Erythroblast (primary cell): ENCODE measurements at regions not wholly inside any gene's neighbourhood (a gene's known extent, or its start where the extent isn't known, plus 50 kb on each side); places are given as distances from the start of the nearest gene placed in this dataset.

ENCODE experiments used
- DNase-seq, 2 experiments: peaks; one replicate each; lab custom pipeline; 2025; lab: John Stamatoyannopoulos, UW
- GATA1 ChIP-seq: IDR thresholded peaks from 2 replicates; pipeline ENCODE4 v1.6.1; 2011; ENCODE audit warnings: low read depth, mild to moderate bottlenecking, control low read depth, low read length, moderate library complexity
- POLR2A ChIP-seq: IDR thresholded peaks from 2 replicates; pipeline ENCODE4 v1.6.1; 2011; ENCODE audit warnings: mild to moderate bottlenecking, low read length

DNA sequence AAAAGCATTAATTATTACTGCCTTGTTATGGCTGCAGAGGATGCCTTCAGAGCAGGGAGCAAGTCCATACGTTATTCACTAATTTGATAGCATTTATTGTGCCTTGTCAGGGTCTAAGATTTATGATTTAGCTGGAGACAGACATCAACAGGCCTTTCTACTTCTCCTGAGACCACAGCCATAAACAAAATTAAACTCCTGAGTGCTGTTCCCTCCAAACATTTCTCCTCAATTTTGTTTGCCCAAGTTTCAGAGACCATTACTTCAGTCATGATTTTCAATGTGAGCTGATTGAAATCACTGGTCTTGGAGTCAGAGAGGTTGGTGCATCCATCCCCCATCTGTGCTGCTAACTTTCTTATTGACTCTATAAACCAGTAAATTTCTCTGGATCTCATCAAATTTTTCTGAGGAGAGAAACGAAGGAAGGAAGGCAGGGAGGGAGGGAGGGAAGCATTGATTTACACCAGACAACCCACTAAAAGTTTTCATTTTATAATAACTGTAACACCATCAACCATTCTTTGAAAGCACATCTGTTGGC, 423.6 kb upstream of the CDH11 start:
- DNase-seq: no peak
- TF ChIP-seq GATA1: no peak

DNA sequence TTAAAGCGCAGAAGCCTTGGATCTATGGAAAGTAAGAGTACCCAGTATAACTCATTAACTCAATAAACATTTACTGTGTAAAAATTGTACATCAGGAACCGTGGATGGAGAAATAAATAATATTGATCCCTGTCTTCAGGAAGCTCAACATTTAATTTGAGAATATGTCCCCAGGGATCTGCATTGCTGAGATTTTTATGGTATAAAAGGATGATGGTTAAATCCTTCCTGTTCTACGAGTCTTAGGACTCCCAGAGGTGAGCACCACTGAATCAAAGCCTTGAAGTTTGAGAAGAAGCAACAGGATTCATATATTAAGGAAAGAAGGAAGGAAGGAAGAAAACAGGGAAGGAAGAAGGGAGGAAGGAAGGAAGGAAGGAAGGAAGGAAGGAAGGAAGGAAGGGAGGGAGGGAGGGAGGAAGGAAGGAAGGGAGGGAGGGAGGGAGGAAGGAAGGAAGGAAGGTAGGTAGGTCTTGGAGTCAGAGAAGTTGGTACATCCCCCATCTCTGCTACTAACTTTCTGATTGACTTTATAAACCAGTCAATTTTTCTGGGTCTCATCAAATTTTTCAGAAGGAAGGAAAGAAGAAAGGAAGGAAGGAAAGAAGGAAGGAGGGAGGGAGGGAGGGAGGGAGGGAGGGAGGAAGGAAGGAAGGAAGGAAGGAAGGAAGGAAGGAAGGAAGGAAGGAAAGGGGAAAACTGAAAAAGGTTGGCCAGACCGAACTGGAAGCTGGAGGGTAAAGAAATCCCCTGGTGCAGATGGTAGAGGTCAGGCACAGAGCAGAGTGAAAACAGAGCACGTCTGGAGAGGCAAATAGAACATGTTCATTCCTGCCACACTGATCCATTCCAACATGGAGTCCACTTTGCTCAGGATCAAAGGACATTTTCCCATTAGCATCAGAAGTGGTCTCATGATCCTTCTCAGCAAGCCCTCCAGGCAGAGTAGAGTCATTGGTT, 422.2 kb upstream of the CDH11 start:
- TF ChIP-seq GATA1: no peak
- TF ChIP-seq POLR2A: no peak
- DNase-seq: no peak

DNA sequence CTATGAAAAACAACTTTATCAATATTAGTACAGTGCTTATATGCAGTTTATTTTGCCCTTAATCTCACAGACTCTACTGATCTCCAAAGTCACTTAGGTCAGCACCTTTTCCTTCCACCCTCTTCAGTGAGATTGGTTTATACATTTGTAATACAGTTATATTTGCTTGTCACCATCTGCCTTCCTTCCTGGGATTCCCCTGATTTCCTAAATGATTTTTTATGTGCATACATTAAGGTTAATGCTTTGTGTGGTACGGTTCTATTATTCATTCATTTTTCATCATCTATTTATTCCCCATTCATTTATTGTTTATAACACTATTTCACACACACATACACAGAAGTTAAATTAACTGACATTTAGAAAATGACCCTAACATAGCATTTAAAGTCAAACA, 419.8 kb upstream of the CDH11 start:
- DNase-seq: no peak
- TF ChIP-seq GATA1: no peak
- TF ChIP-seq POLR2A: no peak

DNA sequence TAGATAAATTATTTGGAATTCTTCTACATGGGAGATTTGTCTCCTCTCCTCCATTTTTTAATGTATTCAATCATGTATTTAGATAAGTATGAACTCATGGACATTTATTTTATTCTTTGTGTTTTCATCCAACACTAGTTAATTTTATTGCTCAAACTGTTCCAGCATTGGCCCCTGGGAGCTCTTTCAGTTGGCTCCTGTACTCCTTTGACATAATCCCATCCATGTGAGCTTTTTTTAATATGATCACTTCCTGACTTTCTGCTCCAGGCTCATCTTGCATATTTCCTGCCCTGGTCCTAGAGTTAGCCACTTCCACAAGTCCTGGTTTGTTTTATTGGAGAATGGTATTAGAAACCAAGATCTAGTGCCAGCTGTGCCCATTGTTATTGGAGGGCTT, 419.0 kb upstream of the CDH11 start:
- TF ChIP-seq GATA1: no peak
- TF ChIP-seq POLR2A: no peak
- no peak for DNase-seq

DNA sequence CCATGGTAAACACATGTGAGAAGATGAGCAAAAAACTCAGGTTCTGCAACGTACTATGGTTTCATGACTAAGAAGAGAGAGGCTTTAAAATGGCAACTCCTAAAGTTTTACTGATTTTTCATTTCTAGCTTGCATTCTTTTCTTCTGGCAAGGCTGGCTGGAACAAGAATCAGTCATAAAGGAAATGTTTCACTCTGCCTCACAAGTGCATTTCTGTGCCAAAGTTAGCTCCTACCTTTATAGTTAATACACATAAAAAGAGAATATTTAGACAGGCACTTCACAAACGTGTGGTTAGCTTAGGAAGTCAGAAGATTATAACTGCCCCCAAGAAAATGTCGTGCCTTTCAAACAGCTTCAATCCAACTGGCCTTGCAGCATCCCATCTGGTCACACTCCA, 417.1 kb upstream of the CDH11 start:
- TF ChIP-seq GATA1 (no peak), POLR2A (no peak)
- DNase-seq: no peak

DNA sequence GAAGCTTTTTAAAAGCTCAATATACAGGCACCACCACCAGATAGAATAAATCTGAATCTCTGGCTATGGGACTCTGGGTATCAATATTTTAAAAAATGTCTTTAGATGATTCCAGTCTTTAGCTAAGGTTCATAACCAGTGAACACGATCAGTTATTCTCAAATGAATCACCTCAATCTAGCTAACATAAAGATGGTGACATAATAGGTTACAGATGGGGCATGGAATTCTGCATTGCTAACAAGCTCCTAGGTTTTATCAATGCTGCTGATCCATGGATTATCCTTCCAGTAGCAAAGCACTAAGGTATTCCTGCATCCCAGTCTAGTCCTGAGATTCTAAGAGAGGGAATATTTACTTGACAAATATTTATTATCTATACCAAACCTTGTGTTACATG, 415.5 kb upstream of the CDH11 start:
- no peak for TF ChIP-seq GATA1
- no peak for DNase-seq

DNA sequence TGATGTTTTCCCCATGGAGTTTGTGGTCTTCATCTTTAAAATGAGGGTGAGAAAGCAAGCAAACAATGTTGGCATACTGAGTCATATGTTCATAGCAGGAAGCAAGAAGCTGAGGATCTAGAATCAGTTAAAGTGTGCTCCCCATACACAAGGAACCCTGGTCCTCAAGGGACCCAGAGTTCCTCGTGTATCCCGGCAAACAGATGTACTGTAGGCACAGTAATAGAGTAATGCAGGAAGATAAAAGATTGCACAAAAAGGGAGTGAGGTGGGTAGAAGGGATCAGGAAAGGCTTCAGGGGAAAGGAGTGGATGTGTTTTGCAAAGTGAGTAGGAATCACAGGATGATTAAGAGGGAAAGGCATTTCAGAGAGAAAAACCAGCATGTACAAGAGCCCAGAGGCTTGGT, 412.3 kb upstream of the CDH11 start:
- DNase-seq: no peak
- TF ChIP-seq POLR2A (no peak), GATA1 (no peak)

DNA sequence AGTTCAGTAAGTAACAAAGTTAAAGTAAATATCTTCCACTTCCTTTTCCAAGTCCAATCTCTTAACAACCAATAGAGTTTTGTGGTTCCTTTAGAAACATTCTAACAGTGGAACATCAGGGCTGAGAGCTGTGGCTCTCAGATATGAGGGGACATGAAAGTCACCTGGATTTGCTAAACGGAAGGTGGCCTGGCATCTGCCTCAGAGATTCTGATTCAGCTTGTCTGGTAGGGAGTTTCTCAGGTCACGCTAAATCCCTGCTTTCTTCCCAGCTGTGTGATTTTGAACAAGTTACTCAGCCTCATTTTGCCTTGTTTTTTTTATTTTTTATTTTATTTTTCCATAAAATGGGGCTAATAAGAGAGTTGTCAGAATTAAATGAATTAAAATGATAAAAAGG, 411.0 kb upstream of the CDH11 start:
- TF ChIP-seq GATA1: no peak
- TF ChIP-seq POLR2A: no peak
- no peak for DNase-seq

DNA sequence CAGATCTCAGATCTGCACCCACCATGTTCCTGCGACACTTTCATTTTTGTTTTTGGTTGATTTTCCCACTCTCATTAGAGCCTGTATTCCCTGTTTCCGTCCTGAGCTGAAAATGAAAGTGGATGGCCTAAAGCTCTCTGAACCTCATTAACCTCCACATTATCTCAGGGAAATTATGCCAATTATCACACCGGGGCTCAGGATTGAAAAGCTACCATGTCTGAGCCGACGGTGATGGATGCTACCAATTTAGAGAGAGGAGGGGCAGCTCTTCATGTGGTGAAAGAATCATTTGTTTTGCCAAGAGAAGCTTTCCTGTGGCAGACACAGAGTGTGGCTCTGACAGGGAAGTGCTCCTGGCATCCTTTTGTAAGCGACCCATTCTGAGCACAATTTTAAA, 410.4 kb upstream of the CDH11 start:
- no peak for DNase-seq
- no peak for TF ChIP-seq GATA1
- TF ChIP-seq POLR2A: no peak

DNA sequence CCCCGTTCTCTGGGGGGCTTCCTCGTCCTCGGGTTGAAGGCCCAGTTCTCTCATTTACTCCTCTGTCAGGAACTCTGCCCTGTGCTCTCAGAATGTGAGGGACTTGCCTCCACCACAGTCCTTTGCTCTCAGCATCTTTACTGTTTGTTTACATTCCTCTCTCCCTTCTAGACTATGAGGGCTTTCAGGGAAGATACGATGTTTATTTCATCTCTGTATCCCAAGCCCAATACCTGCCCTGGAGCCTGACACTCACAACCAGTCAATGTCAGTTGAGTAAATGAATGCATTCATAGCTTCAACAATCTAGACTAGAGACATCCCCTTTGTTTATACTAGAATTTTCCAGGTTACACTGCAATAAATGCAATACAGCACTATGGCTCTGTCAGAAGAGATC, 409.6 kb upstream of the CDH11 start:
- TF ChIP-seq POLR2A (no peak), GATA1 (no peak)
- no peak for DNase-seq

DNA sequence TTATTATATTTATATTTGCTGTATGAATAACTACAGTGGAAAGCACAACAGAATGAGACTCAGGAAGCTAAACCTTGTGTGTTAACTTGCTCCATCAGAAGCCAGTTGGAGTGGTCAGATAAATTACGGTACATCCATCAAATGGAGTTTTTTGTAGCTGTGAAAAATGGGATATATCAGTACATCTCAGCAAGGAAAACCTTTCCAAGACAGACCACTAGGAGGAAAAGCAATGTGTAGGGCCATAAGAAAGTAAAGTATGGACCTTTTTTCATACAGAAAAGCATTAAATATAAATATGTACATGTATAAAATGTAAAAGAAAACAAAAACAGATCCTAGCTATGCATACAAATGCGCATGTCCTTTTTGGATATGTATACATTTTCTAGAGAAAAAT, 403.8 kb upstream of the CDH11 start:
- no peak for TF ChIP-seq POLR2A
- TF ChIP-seq GATA1: no peak
- no peak for DNase-seq

DNA sequence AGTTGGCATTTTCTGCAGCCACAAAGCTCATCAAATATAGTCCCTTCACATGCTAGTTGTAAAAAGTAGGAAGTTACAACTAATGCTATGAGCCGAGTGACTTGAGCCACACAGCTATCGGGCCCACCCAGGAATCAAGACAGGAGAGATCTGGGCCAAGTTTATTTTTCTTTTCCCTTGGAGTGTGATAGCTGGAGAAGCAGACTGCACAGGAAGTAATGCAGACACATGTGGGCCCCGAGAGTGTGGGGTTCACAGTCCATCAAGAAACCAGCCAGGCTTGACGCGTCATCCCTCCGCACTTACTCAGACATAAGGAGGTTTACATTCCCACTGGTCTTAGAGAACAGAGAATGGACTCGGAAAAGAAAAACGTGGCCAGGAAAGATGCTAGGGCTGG, 403.1 kb upstream of the CDH11 start:
- TF ChIP-seq POLR2A: no peak
- no peak for TF ChIP-seq GATA1
- DNase-seq: no peak

DNA sequence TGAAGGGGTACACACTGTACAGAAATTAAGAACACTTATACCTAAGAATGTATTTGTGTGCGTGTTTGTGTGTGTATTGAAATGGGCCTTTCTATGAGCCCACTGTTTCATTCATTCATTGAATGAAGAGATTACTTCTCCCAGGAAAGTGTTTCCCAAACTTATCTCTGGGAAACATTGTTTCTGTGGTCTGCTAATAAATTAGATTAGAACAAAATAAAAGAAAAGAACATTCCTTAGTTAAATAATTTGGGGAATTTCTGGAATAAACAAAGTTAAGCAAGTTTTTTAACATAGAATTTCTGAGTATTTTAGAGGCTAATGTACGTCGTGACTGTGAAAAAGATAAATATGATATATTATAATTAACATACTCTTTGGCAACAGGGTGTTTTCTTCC, 402.4 kb upstream of the CDH11 start:
- DNase-seq: no peak
- TF ChIP-seq GATA1 (no peak), POLR2A (no peak)

DNA sequence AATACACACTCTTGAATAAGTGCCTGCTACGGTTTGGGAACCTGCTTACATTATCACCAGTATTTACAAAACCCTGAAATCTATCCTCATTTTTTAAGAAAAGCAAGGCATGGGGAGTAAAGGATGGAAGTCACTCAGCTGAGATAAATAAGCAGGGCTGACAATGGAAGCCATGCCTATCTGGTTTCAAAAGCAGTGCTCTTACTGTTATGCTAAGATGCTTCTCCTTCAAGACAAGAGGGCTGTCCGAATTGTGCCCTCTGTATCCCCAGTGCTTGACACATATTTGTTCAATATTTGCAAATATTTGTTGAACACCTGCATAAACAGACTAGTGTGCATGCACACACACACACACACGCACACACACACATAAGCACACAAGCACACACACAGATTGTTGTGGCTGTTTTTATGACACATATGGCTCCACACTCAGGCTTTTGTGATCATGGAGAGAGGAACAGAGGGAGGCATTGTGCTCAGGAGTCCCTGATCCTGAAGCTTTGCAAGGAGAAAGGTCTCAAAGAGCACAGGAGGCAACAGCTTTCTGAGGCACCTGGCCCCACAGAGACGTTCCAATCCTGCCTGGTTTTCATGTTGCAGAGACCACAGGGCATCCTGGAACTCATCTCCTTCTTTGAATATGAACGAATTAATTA, 401.6 kb upstream of the CDH11 start:
- no peak for DNase-seq
- TF ChIP-seq POLR2A (no peak), GATA1 (no peak)
